ENCODE measurements at regions not wholly inside any gene's neighbourhood (a gene's known extent, or its start where the extent isn't known, plus 50 kb on each side); places are given as distances from the start of the nearest gene placed in this dataset.

GRCh38 chr10:30752481-30752881 lies 122.9 kb upstream of the LYZL2 start:
- no TSS peak for BruUV-seq (replicated peaks)
- Histone ChIP-seq H3K79me2 (ENCODE audit: insufficient read depth, low read length) (no peaks in the 10 kb centered on the region), H3K4me3 (replicated peaks in 1 of 3; ENCODE audit: insufficient read depth in 1 of 3, low read depth in 2 of 3, low read length in 3 of 3) (no peak overlapping the region), H3K9me3 (ENCODE audit: low read length) (no peaks in the 10 kb centered on the region), H3K36me3 (replicated peaks in 1 of 2; ENCODE audit: control insufficient read depth in 1 of 2, insufficient read depth in 2 of 2, low read length in 2 of 2) (no peaks in the 10 kb centered on the region), H3K27ac (ENCODE audit: extremely low read length, insufficient read depth, low read length) (no peak overlapping the region), H3K4me1 (ENCODE audit: insufficient read depth, low read length) (no peaks in the 10 kb centered on the region), H4K20me1 (ENCODE audit: insufficient read depth, low read length) (no peaks in the 10 kb centered on the region), H3K9ac (ENCODE audit: insufficient read depth, low read depth, low read length) (no peak overlapping the region), H3K4me2 (ENCODE audit: low read depth, low read length) (no peak overlapping the region), H2AFZ (ENCODE audit: low read length) (no peak overlapping the region), H3K27me3 (ENCODE audit: control insufficient read depth in 1 of 2, insufficient read depth in 2 of 2, low read length in 2 of 2) (peaks cover 5 to 53% of the 10 kb centered on the region in 2 experiments; a peak in 4 of 5 replicates)
- no peak for DNase-seq (ENCODE audit: low spot score)
- ATAC-seq: no peak; the same call in 2 of the 3 replicates
- no CpG with 5 or more reads among the region's 10 CpGs for WGBS (ENCODE audit: low lambda C conversion rate)
- intact Hi-C loops (cut with micrococcal nuclease; ENCODE audit: unreplicated experiment): no loop called here
- CTCF ChIA-PET (ENCODE audit: low intra/inter-chr PET ratio, low total read pairs): no interaction called here
- FAIRE-seq: no peak
- in situ Hi-C loops (cut with HindIII; ENCODE audit: extremely low pct_ligation_motif_present, low pct_unique_long_range_greater_than_20kb): no loop called here
- POLR2A ChIA-PET: no interaction called here
- TF ChIP-seq ZBTB7B (CRISPR knock-in tag; IDR thresholded peaks at IDR 0.05): no peak
- TF ChIP-seq MLLT10 (CRISPR knock-in tag; IDR thresholded peaks at IDR 0.05): no peak
- TF ChIP-seq ZBTB2 (CRISPR knock-in tag; IDR thresholded peaks at IDR 0.05; ENCODE audit: low read depth): no peak
- TF ChIP-seq HOXD1 (CRISPR knock-in tag; IDR thresholded peaks at IDR 0.05): no peak
- no peak for TF ChIP-seq FOXA1 (IDR thresholded peaks at IDR 0.05)
- no peak for TF ChIP-seq FOXA1 (CRISPR knock-in tag; IDR thresholded peaks at IDR 0.05)
- TF ChIP-seq ZNF800 (CRISPR knock-in tag; IDR thresholded peaks at IDR 0.05): no peak
- no peak for TF ChIP-seq CHD4 (IDR thresholded peaks at IDR 0.05; ENCODE audit: borderline replicate concordance, low read length)
- TF ChIP-seq ZBTB40 (IDR thresholded peaks at IDR 0.05): no peak
- TF ChIP-seq ZBTB40 (CRISPR knock-in tag; IDR thresholded peaks at IDR 0.05): no peak
- TF ChIP-seq ZNF720 (CRISPR knock-in tag; IDR thresholded peaks at IDR 0.05): no peak
- TF ChIP-seq ZNF576 (CRISPR knock-in tag; IDR thresholded peaks at IDR 0.05): no peak
- TF ChIP-seq POLR2G (IDR thresholded peaks at IDR 0.05; ENCODE audit: low read depth, low read length): no peak
- no peak for TF ChIP-seq SRSF9 (IDR thresholded peaks at IDR 0.05; ENCODE audit: borderline replicate concordance, insufficient read depth, low read depth, low read length, poor library complexity, severe bottlenecking)

Data from HepG2 (cell line).